Ishikawa (cell line): ENCODE measurements at regions not wholly inside any gene's neighbourhood (a gene's known extent, or its start where the extent isn't known, plus 50 kb on each side); places are given as distances from the start of the nearest gene placed in this dataset.

Source experiments
- CEBPB ChIP-seq: IDR thresholded peaks from 2 replicates; pipeline ENCODE4 v1.6.1; 2012
- CREB1 ChIP-seq: IDR thresholded peaks from 2 replicates; pipeline ENCODE4 v1.6.1; 2012; ENCODE audit warnings: low read depth
- EGR1 ChIP-seq: IDR thresholded peaks from 2 replicates; pipeline ENCODE4 v1.6.1; 2012
- EP300 ChIP-seq: IDR thresholded peaks from 2 replicates; pipeline ENCODE4 v1.6.1; 2012; ENCODE audit warnings: borderline replicate concordance
- FOXM1 ChIP-seq: IDR thresholded peaks from 2 replicates; pipeline ENCODE4 v1.6.1; 2012; ENCODE audit warnings: low read depth, borderline replicate concordance
- NFIC ChIP-seq: IDR thresholded peaks from 2 replicates; pipeline ENCODE4 v1.6.1; 2012
- RAD21 ChIP-seq: IDR thresholded peaks from 2 replicates; pipeline ENCODE4 v1.6.1; 2012; ENCODE audit warnings: low read depth
- REST ChIP-seq: IDR thresholded peaks from 2 replicates; pipeline ENCODE4 v1.6.1; 2012; ENCODE audit warnings: low read depth, mild to moderate bottlenecking
- TAF1 ChIP-seq: IDR thresholded peaks from 2 replicates; pipeline ENCODE4 v1.6.1; 2012; ENCODE audit warnings: low read depth, mild to moderate bottlenecking
- TCF12 ChIP-seq: IDR thresholded peaks from 2 replicates; pipeline ENCODE4 v1.6.1; 2012; ENCODE audit warnings: low read depth
- TEAD4 ChIP-seq: IDR thresholded peaks from 2 replicates; pipeline ENCODE4 v1.6.1; 2012
- YY1 ChIP-seq: IDR thresholded peaks from 2 replicates; pipeline ENCODE4 v1.6.1; 2012; ENCODE audit warnings: low read depth
- ZBTB7A ChIP-seq: IDR thresholded peaks from 2 replicates; pipeline ENCODE4 v1.6.1; 2012; ENCODE audit warnings: low read depth
- TF ChIP-seq, protein P1 (sequence below): IDR thresholded peaks from 2 replicates; pipeline ENCODE4 v1.6.1; 2012
- TF ChIP-seq, protein P2 (sequence below): IDR thresholded peaks from 2 replicates; pipeline ENCODE4 v1.6.1; 2012

DNA sequence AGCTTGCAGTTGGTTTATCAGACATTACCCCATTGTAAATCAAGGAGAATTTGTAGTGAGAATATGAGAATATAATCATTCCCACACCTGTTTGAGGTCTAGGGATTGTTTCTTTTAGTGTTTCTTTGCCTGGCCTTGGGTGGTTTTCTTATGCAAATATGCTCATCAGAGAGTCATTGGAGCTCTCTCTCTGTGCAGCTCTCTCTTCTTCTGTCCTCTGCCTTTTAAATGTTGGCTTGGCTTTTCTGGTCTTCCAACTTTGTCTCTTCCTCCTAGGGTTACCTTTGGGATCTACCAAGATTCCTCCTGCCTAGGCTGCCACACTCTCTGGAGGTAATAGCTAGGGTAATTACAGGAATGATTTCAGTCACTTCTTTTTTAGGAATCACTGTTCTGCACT lies 102.3 kb upstream of the ARSJ start:
- TF ChIP-seq EGR1 (no peak), ZBTB7A (no peak), TEAD4 (no peak), FOXM1 (no peak), TCF12 (no peak), CREB1 (no peak), EP300 (no peak), REST (no peak), RAD21 (no peak), NFIC (no peak), TAF1 (no peak)
- TF ChIP-seq, protein P1, sequence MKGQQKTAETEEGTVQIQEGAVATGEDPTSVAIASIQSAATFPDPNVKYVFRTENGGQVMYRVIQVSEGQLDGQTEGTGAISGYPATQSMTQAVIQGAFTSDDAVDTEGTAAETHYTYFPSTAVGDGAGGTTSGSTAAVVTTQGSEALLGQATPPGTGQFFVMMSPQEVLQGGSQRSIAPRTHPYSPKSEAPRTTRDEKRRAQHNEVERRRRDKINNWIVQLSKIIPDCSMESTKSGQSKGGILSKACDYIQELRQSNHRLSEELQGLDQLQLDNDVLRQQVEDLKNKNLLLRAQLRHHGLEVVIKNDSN = no peak
- TF ChIP-seq, protein P2, sequence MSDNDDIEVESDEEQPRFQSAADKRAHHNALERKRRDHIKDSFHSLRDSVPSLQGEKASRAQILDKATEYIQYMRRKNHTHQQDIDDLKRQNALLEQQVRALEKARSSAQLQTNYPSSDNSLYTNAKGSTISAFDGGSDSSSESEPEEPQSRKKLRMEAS = no peak

DNA sequence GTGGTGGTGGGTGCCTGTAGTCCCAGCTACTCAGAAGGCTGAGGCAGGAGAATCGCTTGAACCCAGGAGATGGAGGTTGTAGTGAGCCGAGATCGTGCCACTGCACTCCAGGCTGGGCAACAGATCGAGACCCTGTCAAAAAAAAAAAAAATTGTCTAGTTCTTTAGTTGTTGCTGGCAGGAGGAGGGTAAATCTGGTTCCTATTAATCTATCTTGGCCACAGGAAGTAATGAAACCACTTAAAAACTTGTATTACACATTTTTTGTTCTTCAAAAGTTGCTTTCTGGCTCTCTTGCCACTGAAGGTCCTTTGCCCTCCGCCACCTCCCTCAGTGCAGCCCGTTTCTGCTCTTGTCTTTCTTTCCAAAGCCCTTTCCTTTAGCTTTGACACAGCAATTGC lies 102.9 kb upstream of the ARSJ start:
- no peak for TF ChIP-seq TEAD4
- no peak for TF ChIP-seq YY1
- TF ChIP-seq CEBPB = no peak
- TF ChIP-seq TCF12 = no peak
- TF ChIP-seq CREB1 = no peak
- no peak for TF ChIP-seq RAD21
- TF ChIP-seq, protein P1 = no peak
- TF ChIP-seq FOXM1 = no peak
- TF ChIP-seq NFIC = no peak
- no peak for TF ChIP-seq REST
- TF ChIP-seq EGR1 = no peak
- TF ChIP-seq ZBTB7A = no peak
- TF ChIP-seq EP300 = no peak
- TF ChIP-seq, protein P2 = no peak
- TF ChIP-seq TAF1 = no peak

DNA sequence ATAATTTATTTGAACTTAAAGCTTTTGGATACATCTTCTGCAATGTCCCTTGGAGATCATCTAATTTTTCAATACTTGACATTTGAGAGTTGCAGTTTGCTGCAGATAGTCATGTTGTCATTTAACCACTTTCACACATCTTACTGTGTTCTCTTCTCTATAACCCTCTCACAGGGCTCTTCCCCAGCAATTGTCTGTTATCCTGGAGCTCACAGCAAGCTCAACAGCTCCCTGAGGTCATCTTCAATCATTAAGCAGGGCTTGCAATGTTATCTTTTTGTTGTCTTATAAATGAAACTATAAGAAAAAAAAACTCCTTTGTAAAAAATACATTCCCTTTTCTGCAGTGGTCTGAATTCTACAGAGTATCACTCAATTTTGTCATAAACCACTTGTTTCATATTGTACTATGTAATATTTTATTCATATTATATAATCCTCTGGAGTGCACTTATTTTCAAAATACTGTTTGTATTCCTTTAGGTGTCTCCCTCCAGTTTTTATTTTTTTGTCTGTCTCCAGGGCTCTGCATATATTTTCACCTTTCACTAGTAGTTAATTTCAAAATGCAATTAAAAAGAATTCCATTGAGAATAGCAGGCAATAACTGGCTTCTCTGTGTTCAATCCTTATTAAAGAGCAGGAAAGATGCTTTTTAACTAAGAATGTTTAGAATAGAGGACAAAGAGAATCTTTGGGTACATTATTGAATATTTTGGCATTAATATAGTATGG lies 106.3 kb upstream of the ARSJ start:
- TF ChIP-seq CREB1 (no peak), TCF12 (no peak), FOXM1 (no peak), RAD21 (no peak), NFIC (no peak), CEBPB (no peak), TAF1 (no peak)
- TF ChIP-seq, protein P1 = no peak

- TF ChIP-seq, protein P2 = no peak
- TF ChIP-seq NFIC (no peak), TEAD4 (no peak), REST (no peak), FOXM1 (no peak), CEBPB (no peak), EGR1 (no peak), TCF12 (no peak), TAF1 (no peak), YY1 (no peak), ZBTB7A (no peak), RAD21 (no peak), EP300 (no peak), CREB1 (no peak)
- TF ChIP-seq, protein P1 = no peak
Observed at GRCh38 chr4:114087596-114088230, 108.3 kb upstream of the ARSJ start.
